DND-41 (cell line): ENCODE measurements at regions not wholly inside any gene's neighbourhood (a gene's known extent, or its start where the extent isn't known, plus 50 kb on each side); places are given as distances from the start of the nearest gene placed in this dataset.

ENCODE experiments used
- EZH2 ChIP-seq: IDR thresholded peaks from 3 replicates; pipeline ENCODE4 v1.6.1; 2012; ENCODE audit warnings: borderline replicate concordance, low read depth, mild to moderate bottlenecking, moderate library complexity, low read length, inconsistent platforms; ENCODE audit not compliant: severe bottlenecking
- TF ChIP-seq, protein P1 (sequence below): IDR thresholded peaks from 2 replicates; pipeline ENCODE4 v1.5.1; 2012; ENCODE audit warnings: borderline replicate concordance, low read length, moderate library complexity, mild to moderate bottlenecking; ENCODE audit not compliant: poor library complexity, severe bottlenecking; ENCODE audit errors: extremely low read depth

DNA sequence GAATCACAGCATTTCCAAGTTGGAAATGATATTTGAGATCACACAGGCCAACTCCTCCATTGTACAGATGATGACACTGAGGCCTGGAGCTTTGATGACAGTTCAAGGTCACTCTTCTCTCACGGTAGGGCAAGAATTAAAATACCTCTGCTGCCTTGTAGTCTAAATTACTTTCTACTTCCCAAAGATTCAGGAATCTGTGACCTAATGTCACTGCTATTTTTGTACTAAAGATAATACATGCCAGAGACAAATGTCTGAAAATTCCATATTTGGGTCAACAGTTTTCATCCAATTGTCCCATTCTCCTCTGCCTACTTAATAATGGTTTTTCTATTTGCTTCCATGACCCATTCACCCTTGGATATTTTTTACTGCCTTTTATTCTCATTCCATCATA is 160.0 kb downstream of the SOD2 start:
- TF ChIP-seq, protein P1, sequence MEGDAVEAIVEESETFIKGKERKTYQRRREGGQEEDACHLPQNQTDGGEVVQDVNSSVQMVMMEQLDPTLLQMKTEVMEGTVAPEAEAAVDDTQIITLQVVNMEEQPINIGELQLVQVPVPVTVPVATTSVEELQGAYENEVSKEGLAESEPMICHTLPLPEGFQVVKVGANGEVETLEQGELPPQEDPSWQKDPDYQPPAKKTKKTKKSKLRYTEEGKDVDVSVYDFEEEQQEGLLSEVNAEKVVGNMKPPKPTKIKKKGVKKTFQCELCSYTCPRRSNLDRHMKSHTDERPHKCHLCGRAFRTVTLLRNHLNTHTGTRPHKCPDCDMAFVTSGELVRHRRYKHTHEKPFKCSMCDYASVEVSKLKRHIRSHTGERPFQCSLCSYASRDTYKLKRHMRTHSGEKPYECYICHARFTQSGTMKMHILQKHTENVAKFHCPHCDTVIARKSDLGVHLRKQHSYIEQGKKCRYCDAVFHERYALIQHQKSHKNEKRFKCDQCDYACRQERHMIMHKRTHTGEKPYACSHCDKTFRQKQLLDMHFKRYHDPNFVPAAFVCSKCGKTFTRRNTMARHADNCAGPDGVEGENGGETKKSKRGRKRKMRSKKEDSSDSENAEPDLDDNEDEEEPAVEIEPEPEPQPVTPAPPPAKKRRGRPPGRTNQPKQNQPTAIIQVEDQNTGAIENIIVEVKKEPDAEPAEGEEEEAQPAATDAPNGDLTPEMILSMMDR: no peak
- TF ChIP-seq EZH2: no peak
